ENCODE measurements at regions not wholly inside any gene's neighbourhood (a gene's known extent, or its start where the extent isn't known, plus 50 kb on each side); places are given as distances from the start of the nearest gene placed in this dataset.

DNA sequence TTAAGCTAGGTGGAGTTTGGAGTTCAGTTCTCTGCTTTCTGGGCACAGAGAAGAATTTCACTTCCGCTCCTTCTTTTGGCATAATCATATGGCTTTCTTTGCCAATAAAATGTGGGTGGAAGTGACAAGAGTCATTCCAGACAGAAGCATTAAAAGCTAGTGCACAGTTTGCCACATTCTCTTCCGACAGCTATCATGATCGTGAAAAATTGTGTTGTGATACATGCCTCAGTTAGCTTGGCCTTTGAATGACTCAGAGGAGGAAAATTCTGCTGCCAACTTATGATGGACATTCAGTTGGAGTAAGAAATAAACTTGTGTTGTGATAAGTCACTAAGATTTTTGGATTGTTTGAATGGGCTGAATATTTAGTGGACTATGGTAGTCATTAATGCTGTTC lies 291.7 kb upstream of the SATB1 start:
- Histone ChIP-seq H3K36me3 (ENCODE audit: control insufficient read depth, insufficient read depth, low read length) (no peaks in the 10 kb centered on the region), H3K4me1 (no peaks in the 10 kb centered on the region), H3K4me2 (ENCODE audit: low read length) (no peak overlapping the region), H3K4me3 (ENCODE audit: low read depth, low read length) (no peak overlapping the region), H3K27ac (no peak overlapping the region), H2AFZ (no peak overlapping the region), H3K79me2 (no peaks in the 10 kb centered on the region), H3K27me3 (ENCODE audit: control insufficient read depth, insufficient read depth, low read length) (no peaks in the 10 kb centered on the region), H3K9me3 (ENCODE audit: control insufficient read depth, low read length) (no peaks in the 10 kb centered on the region), H3K9ac (no peak overlapping the region)
- TF ChIP-seq, protein P1, sequence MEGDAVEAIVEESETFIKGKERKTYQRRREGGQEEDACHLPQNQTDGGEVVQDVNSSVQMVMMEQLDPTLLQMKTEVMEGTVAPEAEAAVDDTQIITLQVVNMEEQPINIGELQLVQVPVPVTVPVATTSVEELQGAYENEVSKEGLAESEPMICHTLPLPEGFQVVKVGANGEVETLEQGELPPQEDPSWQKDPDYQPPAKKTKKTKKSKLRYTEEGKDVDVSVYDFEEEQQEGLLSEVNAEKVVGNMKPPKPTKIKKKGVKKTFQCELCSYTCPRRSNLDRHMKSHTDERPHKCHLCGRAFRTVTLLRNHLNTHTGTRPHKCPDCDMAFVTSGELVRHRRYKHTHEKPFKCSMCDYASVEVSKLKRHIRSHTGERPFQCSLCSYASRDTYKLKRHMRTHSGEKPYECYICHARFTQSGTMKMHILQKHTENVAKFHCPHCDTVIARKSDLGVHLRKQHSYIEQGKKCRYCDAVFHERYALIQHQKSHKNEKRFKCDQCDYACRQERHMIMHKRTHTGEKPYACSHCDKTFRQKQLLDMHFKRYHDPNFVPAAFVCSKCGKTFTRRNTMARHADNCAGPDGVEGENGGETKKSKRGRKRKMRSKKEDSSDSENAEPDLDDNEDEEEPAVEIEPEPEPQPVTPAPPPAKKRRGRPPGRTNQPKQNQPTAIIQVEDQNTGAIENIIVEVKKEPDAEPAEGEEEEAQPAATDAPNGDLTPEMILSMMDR (IDR thresholded peaks at IDR 0.05), result no peak

DNA sequence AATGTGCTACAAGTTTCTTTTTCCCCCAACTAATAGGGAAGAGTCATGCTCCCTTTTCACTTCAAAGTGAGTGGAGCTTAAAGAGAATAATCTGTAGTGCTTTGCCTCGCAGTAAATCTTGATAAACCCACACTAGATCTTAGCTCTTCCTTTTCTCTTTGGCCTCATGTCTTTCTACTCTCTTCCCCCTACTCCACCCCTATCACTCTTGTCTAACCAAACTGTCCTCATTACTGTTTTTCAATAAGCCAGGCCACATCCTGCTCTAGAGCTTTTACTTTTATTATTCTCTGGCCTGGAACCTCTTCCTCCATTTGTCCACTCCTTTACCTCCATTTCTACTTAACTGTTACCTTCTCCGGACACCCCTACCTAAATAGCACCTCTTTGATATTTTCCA lies 291.0 kb upstream of the SATB1 start:
- H3K36me3 ChIP-seq (ENCODE audit: control insufficient read depth, insufficient read depth, low read length), result no peaks in the 10 kb centered on the region
- no peak overlapping the region for H3K9ac ChIP-seq
- H3K4me3 ChIP-seq (ENCODE audit: low read depth, low read length), result no peak overlapping the region
- no peak overlapping the region for H2AFZ ChIP-seq
- TF ChIP-seq, protein P1 (IDR thresholded peaks at IDR 0.05), result no peak
- no peak overlapping the region for H3K27ac ChIP-seq
- H3K4me1 ChIP-seq, result no peaks in the 10 kb centered on the region
- no peak overlapping the region for H3K4me2 ChIP-seq (ENCODE audit: low read length)
- no peaks in the 10 kb centered on the region for H3K27me3 ChIP-seq (ENCODE audit: control insufficient read depth, insufficient read depth, low read length)
- H3K79me2 ChIP-seq, result no peaks in the 10 kb centered on the region
- no peaks in the 10 kb centered on the region for H3K9me3 ChIP-seq (ENCODE audit: control insufficient read depth, low read length)

DNA sequence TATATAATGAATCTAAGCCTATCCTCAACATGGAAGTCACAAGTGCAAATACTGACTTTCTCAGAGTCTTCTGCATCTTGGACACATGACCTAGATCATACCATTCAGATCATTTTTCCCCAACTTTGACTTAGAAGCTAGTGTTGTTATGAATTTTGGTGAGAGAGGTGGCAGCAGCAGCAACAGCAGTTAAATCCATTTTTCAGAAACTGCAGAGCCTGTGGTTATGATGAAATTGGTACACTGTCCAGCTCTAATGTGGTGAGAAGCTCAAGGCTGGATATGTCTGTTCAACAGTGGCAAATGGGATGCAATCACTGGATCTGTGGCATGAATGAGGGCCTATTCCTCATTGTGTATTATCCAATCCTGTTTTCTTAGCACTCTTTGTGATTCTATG lies 290.1 kb upstream of the SATB1 start:
- Histone ChIP-seq H3K27me3 (ENCODE audit: control insufficient read depth, insufficient read depth, low read length) (no peaks in the 10 kb centered on the region), H3K27ac (no peak overlapping the region), H2AFZ (no peak overlapping the region), H3K9ac (no peak overlapping the region), H3K79me2 (no peaks in the 10 kb centered on the region), H3K4me1 (no peaks in the 10 kb centered on the region), H3K36me3 (ENCODE audit: control insufficient read depth, insufficient read depth, low read length) (no peaks in the 10 kb centered on the region), H3K4me2 (ENCODE audit: low read length) (no peak overlapping the region), H3K9me3 (ENCODE audit: control insufficient read depth, low read length) (no peaks in the 10 kb centered on the region), H3K4me3 (ENCODE audit: low read depth, low read length) (no peak overlapping the region)
- TF ChIP-seq, protein P1 (IDR thresholded peaks at IDR 0.05), result no peak

DNA sequence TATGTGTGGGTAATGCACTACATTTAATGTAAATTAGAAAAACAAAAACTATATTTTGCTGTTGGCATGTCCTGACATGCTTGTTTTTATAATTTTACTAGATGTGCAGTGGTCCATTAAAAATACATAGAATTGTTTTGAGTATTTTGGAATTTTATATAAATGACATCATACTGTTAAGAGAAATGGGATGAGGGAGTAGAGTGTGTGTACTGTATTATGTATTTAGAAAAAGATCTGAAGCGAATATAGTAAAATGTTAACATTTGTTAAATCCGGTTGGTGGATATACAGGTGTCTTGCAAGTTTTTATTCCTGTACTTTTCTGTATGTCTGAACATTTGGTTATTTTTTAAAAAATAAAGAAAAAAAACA lies 288.4 kb upstream of the SATB1 start:
- no peaks in the 10 kb centered on the region for H3K27me3 ChIP-seq (ENCODE audit: control insufficient read depth, insufficient read depth, low read length)
- no peak overlapping the region for H3K27ac ChIP-seq
- TF ChIP-seq, protein P1 (IDR thresholded peaks at IDR 0.05), result no peak

DNA sequence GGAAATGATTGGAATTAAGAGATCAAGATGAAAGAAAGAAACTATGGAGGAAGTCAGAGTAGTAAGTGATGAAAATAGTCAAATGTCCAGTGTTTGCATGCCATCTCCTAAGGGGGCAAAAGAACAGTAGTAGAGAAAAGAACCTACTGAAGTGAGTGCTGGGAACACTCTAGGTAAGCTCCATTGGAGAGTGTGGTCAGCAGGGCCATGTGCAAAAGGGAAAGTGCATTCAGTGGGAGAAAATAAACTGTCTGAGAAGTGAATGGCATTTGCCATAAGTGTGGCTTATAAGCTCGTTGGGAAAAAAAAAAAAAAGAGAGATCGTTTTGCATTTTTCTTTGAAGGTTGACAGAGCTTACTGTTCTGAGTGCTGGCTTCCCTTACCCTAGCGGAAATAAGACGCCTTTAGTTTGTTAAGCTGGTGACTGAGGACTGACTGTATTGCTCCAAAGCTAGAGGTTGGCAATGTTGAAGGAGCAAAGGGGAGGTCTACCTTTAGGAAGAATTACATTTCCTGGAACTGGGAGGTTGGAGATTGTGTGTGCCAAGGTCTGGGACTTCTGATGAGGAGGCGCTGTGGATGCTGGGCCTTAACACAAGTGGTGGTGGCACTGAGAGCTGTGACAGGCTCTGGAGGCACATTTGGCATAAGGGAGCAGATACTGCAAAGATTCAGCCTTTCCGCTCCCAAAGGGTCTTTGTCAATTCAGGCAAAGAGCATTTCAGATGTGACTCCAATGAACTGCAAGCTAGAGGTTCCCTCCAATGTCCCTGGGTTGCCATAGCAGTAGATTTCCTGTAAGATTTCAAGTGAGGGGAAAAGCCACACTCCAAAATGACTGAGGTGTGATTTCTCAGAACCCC lies 287.8 kb upstream of the SATB1 start:
- no peak overlapping the region for H2AFZ ChIP-seq
- H3K4me2 ChIP-seq (ENCODE audit: low read length), result no peak overlapping the region
- no peak overlapping the region for H3K4me3 ChIP-seq (ENCODE audit: low read depth, low read length)
- no peaks in the 10 kb centered on the region for H3K27me3 ChIP-seq (ENCODE audit: control insufficient read depth, insufficient read depth, low read length)
- no peaks in the 10 kb centered on the region for H3K4me1 ChIP-seq
- no peak overlapping the region for H3K27ac ChIP-seq
- H3K36me3 ChIP-seq (ENCODE audit: control insufficient read depth, insufficient read depth, low read length), result no peaks in the 10 kb centered on the region
- H3K9ac ChIP-seq, result no peak overlapping the region
- TF ChIP-seq, protein P1 (IDR thresholded peaks at IDR 0.05), result no peak
- no peaks in the 10 kb centered on the region for H3K9me3 ChIP-seq (ENCODE audit: control insufficient read depth, low read length)
- H3K79me2 ChIP-seq, result no peaks in the 10 kb centered on the region

More for the DNA sequence above, 288.4 kb upstream of the SATB1 start:
- no peak overlapping the region for H3K9ac ChIP-seq
- H3K4me3 ChIP-seq (ENCODE audit: low read depth, low read length), result no peak overlapping the region
- no peaks in the 10 kb centered on the region for H3K4me1 ChIP-seq
- H3K79me2 ChIP-seq, result no peaks in the 10 kb centered on the region
- no peak overlapping the region for H2AFZ ChIP-seq
- H3K36me3 ChIP-seq (ENCODE audit: control insufficient read depth, insufficient read depth, low read length), result no peaks in the 10 kb centered on the region
- H3K9me3 ChIP-seq (ENCODE audit: control insufficient read depth, low read length), result no peaks in the 10 kb centered on the region
- no peak overlapping the region for H3K4me2 ChIP-seq (ENCODE audit: low read length)

All from parathyroid adenoma (tissue), 2 donors.